ENCODE measurements at regions not wholly inside any gene's neighbourhood (a gene's known extent, or its start where the extent isn't known, plus 50 kb on each side); places are given as distances from the start of the nearest gene placed in this dataset.

GRCh38 chr6:170174771-170175643 is 115.9 kb downstream of the DLL1 start:
- TF ChIP-seq, protein P1, sequence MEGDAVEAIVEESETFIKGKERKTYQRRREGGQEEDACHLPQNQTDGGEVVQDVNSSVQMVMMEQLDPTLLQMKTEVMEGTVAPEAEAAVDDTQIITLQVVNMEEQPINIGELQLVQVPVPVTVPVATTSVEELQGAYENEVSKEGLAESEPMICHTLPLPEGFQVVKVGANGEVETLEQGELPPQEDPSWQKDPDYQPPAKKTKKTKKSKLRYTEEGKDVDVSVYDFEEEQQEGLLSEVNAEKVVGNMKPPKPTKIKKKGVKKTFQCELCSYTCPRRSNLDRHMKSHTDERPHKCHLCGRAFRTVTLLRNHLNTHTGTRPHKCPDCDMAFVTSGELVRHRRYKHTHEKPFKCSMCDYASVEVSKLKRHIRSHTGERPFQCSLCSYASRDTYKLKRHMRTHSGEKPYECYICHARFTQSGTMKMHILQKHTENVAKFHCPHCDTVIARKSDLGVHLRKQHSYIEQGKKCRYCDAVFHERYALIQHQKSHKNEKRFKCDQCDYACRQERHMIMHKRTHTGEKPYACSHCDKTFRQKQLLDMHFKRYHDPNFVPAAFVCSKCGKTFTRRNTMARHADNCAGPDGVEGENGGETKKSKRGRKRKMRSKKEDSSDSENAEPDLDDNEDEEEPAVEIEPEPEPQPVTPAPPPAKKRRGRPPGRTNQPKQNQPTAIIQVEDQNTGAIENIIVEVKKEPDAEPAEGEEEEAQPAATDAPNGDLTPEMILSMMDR (IDR thresholded peaks at IDR 0.05), result no peak
- TF ChIP-seq POLR2A (IDR thresholded peaks at IDR 0.05), result no peak

Measured in upper lobe of left lung (tissue), 4 donors.